ENCODE measurements at regions not wholly inside any gene's neighbourhood (a gene's known extent, or its start where the extent isn't known, plus 50 kb on each side); places are given as distances from the start of the nearest gene placed in this dataset.

DNA sequence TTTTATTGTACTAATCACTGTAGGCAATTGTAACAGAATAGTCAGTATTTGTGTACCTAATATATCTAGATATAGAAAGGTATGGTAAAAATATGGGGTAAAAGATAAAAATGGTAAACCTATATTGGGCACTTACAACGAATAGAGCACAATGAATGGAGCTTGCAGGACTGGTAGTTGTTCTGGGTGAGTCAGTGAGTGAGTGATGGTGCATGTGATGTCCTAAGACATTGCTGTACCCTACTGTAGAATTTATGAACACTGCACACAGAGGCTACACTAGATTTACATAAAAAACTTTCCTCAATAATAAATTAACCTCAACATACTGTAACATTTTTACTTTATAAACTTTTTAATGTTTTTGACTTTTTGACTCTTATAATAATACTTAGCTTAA, 274.3 kb upstream of the PPP2R3A start:
- TF ChIP-seq POLR2AphosphoS5 (IDR thresholded peaks at IDR 0.05): no peak
- no peak for TF ChIP-seq CTCF (IDR thresholded peaks at IDR 0.05)
- no peak for TF ChIP-seq POLR2A (IDR thresholded peaks at IDR 0.05)
- no peak for TF ChIP-seq EP300 (IDR thresholded peaks at IDR 0.05)

Measured in sigmoid colon (tissue), 4 donors.